Keratinocyte (primary cell): ENCODE measurements at regions not wholly inside any gene's neighbourhood (a gene's known extent, or its start where the extent isn't known, plus 50 kb on each side); places are given as distances from the start of the nearest gene placed in this dataset.

ENCODE experiments used
- DNase-seq: peaks from one replicate; pipeline ENCODE4 v3.0.0-alpha.2; 2011; ENCODE audit warnings: low read depth, missing footprints, low spot score
- FAIRE-seq: peaks from 2 replicates; lab custom pipeline; 2011; peaks lifted over from hg19 to GRCh38; lab: Jason Lieb, UNC
- H2AFZ ChIP-seq: 2 replicates; pipeline ENCODE4 v1.6.0; 2012; ENCODE audit warnings: low read length, control low read depth, inconsistent platforms; ENCODE audit not compliant: control insufficient read depth
- H3K27ac ChIP-seq: 2 replicates; pipeline ENCODE4 v1.5.1; 2011; ENCODE audit warnings: low read length; ENCODE audit not compliant: control insufficient read depth, insufficient read depth
- H3K27me3 ChIP-seq: 3 replicates; pipeline ENCODE4 v1.6.0; 2011; ENCODE audit warnings: low read length; ENCODE audit not compliant: control insufficient read depth, insufficient read depth; ENCODE audit errors: extremely low read depth
- H3K36me3 ChIP-seq, 2 experiments: 2 replicates in 1 of 2; 3 replicates in 1 of 2; pipeline ENCODE4 v1.5.1; 2011; ENCODE audit warnings: low read length in 2 of 2, mild to moderate bottlenecking in 1 of 2; ENCODE audit not compliant: control insufficient read depth in 2 of 2, insufficient read depth in 2 of 2; ENCODE audit errors: extremely low read depth in 1 of 2
- H3K4me1 ChIP-seq: 3 replicates; pipeline ENCODE4 v1.5.1; 2011; ENCODE audit warnings: low read length; ENCODE audit not compliant: control insufficient read depth, insufficient read depth; ENCODE audit errors: extremely low read depth
- H3K4me2 ChIP-seq: 3 replicates; pipeline ENCODE4 v1.6.0; 2011; ENCODE audit warnings: low read depth, low read length; ENCODE audit not compliant: control insufficient read depth, insufficient read depth; ENCODE audit errors: extremely low read depth
- H3K4me3 ChIP-seq, 3 experiments: fragments of 200-600 bp in 1 of 3; sonication (generic) in 1 of 3; 2 replicates in 2 of 3; 3 replicates in 1 of 3; pipeline ENCODE4 v1.5.1; 2011 to 2016; ENCODE audit warnings: low read length in 3 of 3, mild to moderate bottlenecking in 3 of 3, control low read depth in 2 of 3, inconsistent platforms in 1 of 3, low read depth in 1 of 3, mixed read lengths in 1 of 3, mixed run types in 1 of 3, moderate library complexity in 1 of 3; ENCODE audit not compliant: control insufficient read depth in 2 of 3, insufficient read depth in 2 of 3; ENCODE audit errors: extremely low read depth in 1 of 3
- H3K79me2 ChIP-seq: 2 replicates; pipeline ENCODE4 v1.6.0; 2012; ENCODE audit warnings: low read length; ENCODE audit not compliant: control insufficient read depth, insufficient read depth
- H3K9ac ChIP-seq: 3 replicates; pipeline ENCODE4 v1.6.0; 2011; ENCODE audit warnings: low read length; ENCODE audit not compliant: control insufficient read depth, insufficient read depth; ENCODE audit errors: extremely low read depth
- H3K9me1 ChIP-seq: 3 replicates; pipeline ENCODE4 v1.6.0; 2011; ENCODE audit warnings: low read length; ENCODE audit not compliant: control insufficient read depth, insufficient read depth; ENCODE audit errors: extremely low read depth
- H3K9me3 ChIP-seq: 2 replicates; pipeline ENCODE4 v1.5.1; 2012; ENCODE audit warnings: low read depth, low read length; ENCODE audit not compliant: control insufficient read depth
- H4K20me1 ChIP-seq: 3 replicates; pipeline ENCODE4 v1.6.0; 2011; ENCODE audit warnings: low read length; ENCODE audit not compliant: control insufficient read depth, insufficient read depth; ENCODE audit errors: extremely low read depth
- EZH2 ChIP-seq: IDR thresholded peaks from one replicate; pipeline ENCODE4 v1.6.1; 2012; ENCODE audit warnings: inconsistent platforms, mild to moderate bottlenecking, low read length, moderate library complexity
- dilution Hi-C: fragments of 300-500 bp; cut with MboI; formaldehyde crosslinking; loops from one replicate; pipeline ENCODE4 v1.7.0; 2020; ENCODE audit warnings: low sequenced_read_pairs; ENCODE audit not compliant: extremely low pct_ligation_motif_present
- TF ChIP-seq, protein P1 (sequence below), 3 experiments: IDR thresholded peaks in 1 of 3; conservative IDR thresholded peaks in 1 of 3; optimal IDR thresholded peaks in 1 of 3; 2 replicates in 2 of 3; 3 replicates in 1 of 3; pipeline versions ENCODE3 to v1.5.1; 2011; ENCODE audit warnings: low read length in 3 of 3, mild to moderate bottlenecking in 3 of 3, moderate library complexity in 2 of 3, control low read depth in 1 of 3, inconsistent platforms in 1 of 3; ENCODE audit not compliant: insufficient read depth in 2 of 3; ENCODE audit errors: extremely low read depth in 1 of 3

DNA sequence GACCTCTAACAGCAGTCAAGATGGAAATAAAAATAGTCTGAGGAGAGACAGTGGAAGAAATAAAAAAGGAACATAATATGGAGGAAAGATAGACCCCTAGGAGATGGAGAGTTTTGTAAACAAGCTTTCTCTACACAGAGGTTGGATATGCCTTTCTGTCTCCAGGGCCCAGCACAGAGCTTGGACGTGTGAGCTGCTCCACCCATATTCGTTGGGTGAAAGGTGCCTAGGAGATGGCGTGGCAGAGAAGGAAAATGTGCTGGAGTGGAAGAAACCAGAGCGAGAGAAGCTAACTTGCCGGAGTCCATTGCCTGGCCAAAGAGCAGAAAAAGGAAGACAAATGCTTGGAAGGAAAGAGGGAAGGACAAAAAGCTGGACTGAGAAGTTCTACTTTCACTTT, 78.3 kb upstream of the LMO4 start:
- no peak overlapping the region for H3K4me2 ChIP-seq
- H3K4me1 ChIP-seq = peaks cover 7% of the 10 kb centered on the region
- no peak overlapping the region for H3K27ac ChIP-seq
- H3K9me1 ChIP-seq = no peaks in the 10 kb centered on the region
- H3K36me3 ChIP-seq = no peaks in the 10 kb centered on the region
- H3K79me2 ChIP-seq = no peaks in the 10 kb centered on the region
- H4K20me1 ChIP-seq = no peaks in the 10 kb centered on the region
- TF ChIP-seq EZH2 = no peak
- H2AFZ ChIP-seq = no peak overlapping the region
- dilution Hi-C loops = no loop called here
- H3K9ac ChIP-seq = no peak overlapping the region
- no peaks in the 10 kb centered on the region for H3K9me3 ChIP-seq
- FAIRE-seq (no peak), DNase-seq (no peak)
- no peak overlapping the region for H3K4me3 ChIP-seq
- H3K27me3 ChIP-seq = no peaks in the 10 kb centered on the region

DNA sequence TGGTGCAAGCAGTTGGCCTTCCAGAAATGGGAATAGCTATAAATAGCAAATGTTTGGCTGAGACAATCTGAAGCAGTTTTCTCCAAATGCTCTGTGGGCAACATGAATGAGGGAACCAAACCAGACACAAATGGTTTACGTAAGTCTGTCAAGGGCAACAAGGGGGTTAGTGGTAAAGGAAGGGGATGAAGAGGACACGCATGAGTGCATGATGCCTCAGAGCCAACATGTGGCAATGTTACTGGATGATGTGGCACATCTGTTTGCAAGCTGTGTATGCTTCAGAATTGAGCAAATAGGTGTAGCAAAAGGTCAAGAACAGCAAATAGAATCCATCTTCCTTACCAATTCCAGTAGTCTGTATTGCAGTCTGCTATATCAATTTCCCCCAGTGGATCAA, 76.3 kb upstream of the LMO4 start:
- H3K27ac ChIP-seq = no peak overlapping the region
- no peaks in the 10 kb centered on the region for H3K36me3 ChIP-seq
- H3K9me1 ChIP-seq = no peaks in the 10 kb centered on the region
- no peak overlapping the region for H3K4me2 ChIP-seq
- H3K4me3 ChIP-seq = no peak overlapping the region
- no peak for FAIRE-seq
- no peak overlapping the region for H2AFZ ChIP-seq
- dilution Hi-C loops = no loop called here
- no peaks in the 10 kb centered on the region for H3K27me3 ChIP-seq
- H3K79me2 ChIP-seq = no peaks in the 10 kb centered on the region
- H4K20me1 ChIP-seq = no peaks in the 10 kb centered on the region
- no peak for TF ChIP-seq EZH2
- TF ChIP-seq, protein P1, sequence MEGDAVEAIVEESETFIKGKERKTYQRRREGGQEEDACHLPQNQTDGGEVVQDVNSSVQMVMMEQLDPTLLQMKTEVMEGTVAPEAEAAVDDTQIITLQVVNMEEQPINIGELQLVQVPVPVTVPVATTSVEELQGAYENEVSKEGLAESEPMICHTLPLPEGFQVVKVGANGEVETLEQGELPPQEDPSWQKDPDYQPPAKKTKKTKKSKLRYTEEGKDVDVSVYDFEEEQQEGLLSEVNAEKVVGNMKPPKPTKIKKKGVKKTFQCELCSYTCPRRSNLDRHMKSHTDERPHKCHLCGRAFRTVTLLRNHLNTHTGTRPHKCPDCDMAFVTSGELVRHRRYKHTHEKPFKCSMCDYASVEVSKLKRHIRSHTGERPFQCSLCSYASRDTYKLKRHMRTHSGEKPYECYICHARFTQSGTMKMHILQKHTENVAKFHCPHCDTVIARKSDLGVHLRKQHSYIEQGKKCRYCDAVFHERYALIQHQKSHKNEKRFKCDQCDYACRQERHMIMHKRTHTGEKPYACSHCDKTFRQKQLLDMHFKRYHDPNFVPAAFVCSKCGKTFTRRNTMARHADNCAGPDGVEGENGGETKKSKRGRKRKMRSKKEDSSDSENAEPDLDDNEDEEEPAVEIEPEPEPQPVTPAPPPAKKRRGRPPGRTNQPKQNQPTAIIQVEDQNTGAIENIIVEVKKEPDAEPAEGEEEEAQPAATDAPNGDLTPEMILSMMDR (optimal IDR thresholded peaks at IDR 0.05 in 1 of 3, IDR thresholded peaks at IDR 0.05 in 1 of 3, conservative IDR thresholded peaks at IDR 0.05 in 1 of 3; ENCODE audit: extremely low read depth in 1 of 3, insufficient read depth in 2 of 3, low read length in 3 of 3) = no peak
- no peaks in the 10 kb centered on the region for H3K9me3 ChIP-seq
- no peak overlapping the region for H3K9ac ChIP-seq
- no peak for DNase-seq
- H3K4me1 ChIP-seq = peaks cover 7% of the 10 kb centered on the region

DNA sequence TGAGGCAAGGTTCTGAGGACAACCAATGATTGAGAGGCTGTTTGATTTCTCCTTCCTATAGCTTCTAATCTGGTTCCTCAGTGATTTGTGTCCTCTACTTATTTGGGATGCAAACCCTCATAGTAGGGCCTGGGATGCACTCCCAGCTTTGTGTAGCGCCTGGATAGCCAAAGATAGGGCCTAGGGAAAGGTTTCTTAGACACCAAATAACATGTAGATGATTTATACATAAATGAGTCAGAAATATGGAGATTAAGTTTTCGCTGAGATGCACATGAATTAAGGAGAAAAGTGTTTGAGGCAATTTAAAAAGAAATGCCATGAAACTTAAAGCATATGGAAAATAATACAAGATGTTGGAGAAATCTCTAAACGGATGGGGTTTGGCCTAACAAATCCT, 66.0 kb upstream of the LMO4 start:
- Histone ChIP-seq H3K36me3 (no peaks in the 10 kb centered on the region), H3K9me1 (no peaks in the 10 kb centered on the region), H3K4me1 (no peaks in the 10 kb centered on the region), H3K79me2 (no peaks in the 10 kb centered on the region), H4K20me1 (no peaks in the 10 kb centered on the region), H2AFZ (no peak overlapping the region), H3K4me3 (no peak overlapping the region), H3K9ac (no peak overlapping the region), H3K4me2 (no peak overlapping the region), H3K27ac (no peak overlapping the region), H3K27me3 (no peaks in the 10 kb centered on the region), H3K9me3 (no peaks in the 10 kb centered on the region)
- DNase-seq (no peak), FAIRE-seq (no peak)
- no peak for TF ChIP-seq EZH2
- TF ChIP-seq, protein P1 (optimal IDR thresholded peaks at IDR 0.05 in 1 of 3, IDR thresholded peaks at IDR 0.05 in 1 of 3, conservative IDR thresholded peaks at IDR 0.05 in 1 of 3; ENCODE audit: extremely low read depth in 1 of 3, insufficient read depth in 2 of 3, low read length in 3 of 3) = no peak
- dilution Hi-C loops = no loop called here
